Activated CD4-positive, alpha-beta T cell treated with anti-CD3 and anti-CD28 coated beads, Interleukin-2, amount 50 U/mL, for 4 hours (primary cell): ENCODE measurements at regions not wholly inside any gene's neighbourhood (a gene's known extent, or its start where the extent isn't known, plus 50 kb on each side); places are given as distances from the start of the nearest gene placed in this dataset.

ENCODE experiments used
- DNase-seq, 2 experiments: peaks; one replicate each; pipeline ENCODE4 v3.0.0-alpha.2; 2020

GRCh38 chr9:7287065-7287464 lies 512.5 kb downstream of the DMAC1 start:
- DNase-seq: no peak

- no peak for DNase-seq
These were observed 513.5 kb downstream of the DMAC1 start for GRCh38 chr9:7286101-7286500.

DNA sequence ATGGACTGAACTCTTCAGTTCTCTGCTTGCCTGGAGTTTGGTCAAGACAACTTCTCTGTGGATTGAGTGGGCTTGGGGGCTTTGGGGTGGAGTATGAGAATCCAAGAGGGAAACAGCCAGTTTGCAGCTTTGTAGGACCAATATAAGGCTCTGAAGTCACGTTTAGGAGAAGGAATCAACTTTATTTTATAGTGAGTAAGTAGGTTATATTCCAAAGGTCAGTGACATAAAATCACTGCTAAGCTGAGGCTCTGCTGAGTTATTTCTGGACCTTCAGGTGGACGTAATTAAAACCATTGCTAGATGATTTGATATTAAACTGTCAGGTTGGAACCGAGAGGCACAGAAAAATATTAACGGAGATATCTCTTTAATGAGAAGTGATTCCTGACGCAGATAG lies 514.4 kb downstream of the DMAC1 start:
- DNase-seq: no peak

DNA sequence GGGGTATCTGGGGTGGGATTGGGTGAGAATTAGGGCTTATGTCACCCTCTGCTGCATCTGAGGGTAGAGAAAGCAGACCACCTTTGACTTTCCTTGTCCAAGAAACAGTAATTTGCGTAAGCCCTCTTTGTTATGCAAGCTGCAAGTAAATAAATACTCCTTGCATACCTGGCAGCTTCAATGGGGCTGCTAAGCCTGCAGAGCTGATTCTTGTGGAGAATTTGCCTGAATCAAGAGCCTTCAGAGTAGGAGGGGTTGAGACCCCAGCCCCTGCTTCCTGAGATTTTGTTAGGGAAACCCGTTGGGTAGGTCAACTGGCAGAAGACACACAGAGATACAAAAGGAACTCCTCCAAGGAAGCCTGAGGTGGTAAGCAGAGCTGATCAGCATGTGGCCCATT lies 515.1 kb downstream of the DMAC1 start:
- no peak for DNase-seq

GRCh38 chr9:7284117-7284516 lies 515.5 kb downstream of the DMAC1 start:
- no peak for DNase-seq

DNA sequence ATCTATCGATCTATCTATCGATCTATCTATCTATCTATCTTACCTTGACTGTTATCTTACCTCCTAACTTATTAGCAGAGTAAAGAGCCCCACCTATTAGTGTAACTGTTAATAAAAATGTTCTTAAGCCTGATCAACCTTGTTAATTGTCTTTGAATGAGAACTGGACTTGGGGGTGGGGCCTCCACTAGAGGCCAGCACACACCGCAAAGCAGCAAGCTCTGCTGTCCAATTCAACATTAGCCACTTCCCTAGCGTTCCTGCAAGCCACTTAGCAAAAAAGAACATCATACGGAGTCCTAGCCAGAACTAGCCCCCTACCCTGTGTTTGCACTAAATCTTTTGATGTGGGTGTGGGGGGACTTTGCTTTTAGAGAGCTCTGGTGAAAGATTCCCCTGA lies 515.8 kb downstream of the KDM4C start:
- DNase-seq: no peak

DNA sequence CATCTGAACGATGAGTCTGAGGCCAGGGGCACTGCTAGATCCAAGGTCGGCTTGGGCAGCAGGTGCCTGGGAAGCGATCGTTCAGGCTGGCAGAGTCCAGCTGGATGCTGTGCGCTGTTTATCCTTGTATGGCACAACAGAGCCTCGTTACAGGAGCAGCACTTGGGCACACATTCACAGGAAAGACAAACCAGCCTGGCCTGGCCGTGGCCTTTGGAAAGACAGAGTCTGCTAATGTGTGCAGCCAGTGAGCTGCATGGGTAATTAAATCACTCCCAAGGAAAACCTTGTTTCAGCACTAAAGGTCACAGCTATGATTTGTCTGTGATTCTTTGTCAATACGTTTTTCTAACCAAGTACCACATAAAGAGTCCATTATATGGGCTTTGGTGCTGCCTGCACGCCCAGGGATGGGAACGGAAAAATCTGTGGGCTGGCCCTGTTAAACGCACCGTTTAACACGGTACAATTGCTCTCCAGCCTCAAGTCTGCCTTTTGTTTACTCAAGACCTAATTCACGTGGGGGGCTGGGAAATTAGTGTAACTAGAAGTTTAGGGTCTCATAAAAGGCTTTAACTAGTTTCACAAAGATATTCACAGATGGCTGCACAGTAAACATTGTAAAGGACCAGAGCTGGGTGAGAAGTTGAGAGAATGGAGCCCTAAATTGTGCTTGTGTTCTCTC lies 509.3 kb downstream of the KDM4C start:
- no peak for DNase-seq

- no peak for DNase-seq
These were observed 507.4 kb downstream of the KDM4C start for GRCh38 chr9:7265181-7265580.

DNA sequence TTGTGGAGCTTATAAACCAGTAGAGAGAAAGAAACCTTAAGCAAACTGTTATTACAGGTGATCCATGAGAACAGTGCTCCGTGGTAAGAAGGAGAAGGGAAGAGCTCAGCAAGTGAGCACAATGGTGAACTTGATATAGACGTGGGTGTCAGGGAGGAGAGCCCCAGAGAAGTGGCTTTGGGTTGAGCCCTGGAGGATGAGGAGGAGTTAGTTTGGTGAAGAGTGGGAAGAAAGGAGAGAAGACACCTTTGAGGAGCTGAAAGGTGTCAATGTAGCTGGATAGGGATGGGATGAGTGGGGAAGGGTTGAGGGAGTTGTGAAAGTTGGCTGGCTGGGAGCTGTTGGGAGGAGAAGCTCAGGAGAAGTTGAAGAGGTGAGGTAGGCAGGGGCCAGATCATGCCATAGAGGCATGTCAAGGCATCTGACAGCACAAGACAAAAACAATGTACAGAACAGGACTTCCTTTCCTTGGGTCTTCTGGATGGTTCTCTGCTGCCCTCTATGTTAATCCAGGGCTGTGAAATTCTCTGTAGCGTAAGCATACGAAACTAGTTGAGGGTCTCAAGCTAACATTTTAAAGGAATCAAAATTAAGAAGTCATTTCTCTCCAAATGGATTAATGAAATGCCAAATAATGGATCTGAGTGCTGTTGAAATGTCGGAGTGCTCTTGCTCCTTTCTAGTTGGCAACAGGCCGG lies 501.9 kb downstream of the KDM4C start:
- no peak for DNase-seq

- no peak for DNase-seq
These were observed 501.1 kb downstream of the KDM4C start for GRCh38 chr9:7258688-7259396.

GRCh38 chr9:7246917-7247522 lies 489.2 kb downstream of the KDM4C start:
- no peak for DNase-seq

GRCh38 chr9:7245976-7246580 lies 488.3 kb downstream of the KDM4C start:
- DNase-seq: no peak

DNA sequence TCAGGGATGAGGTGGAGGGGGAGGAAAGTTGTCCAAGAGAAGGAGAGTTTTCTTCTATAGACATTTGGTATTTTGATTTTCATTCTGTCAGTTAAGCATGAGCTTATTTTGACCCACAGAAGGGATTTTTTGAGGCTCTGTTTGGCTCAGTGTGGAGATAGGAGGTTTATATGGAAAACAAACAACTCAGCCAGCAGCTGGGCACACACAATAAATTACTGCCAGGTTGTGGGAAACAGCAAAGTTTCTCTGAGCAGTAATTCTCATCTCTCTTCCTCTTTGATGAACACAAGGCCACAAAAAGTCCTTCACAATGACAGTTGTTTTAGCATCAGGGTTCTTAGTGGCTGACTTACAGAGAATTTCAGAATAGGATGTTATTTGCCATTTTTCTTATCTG lies 486.1 kb downstream of the KDM4C start:
- DNase-seq: no peak

DNA sequence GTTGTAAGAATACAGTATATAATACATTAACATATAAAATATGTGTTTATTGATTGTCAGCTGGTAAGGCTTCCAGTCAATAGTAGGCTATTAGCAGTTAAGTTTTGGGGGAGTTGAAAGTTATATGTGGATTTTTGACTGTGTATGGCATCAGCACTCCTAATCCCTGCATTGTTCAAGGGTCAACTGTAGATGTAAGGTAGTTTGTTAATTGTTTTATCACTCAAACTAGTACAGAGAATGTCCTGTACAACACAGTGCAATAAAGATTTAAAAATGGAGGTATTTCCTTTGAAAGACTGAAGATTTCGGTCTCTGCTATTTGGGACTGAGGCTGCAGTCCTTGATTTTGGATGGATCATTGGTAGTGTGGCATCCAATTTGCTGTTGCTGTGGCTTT lies 484.4 kb downstream of the KDM4C start:
- DNase-seq: no peak

GRCh38 chr9:7241694-7242093 lies 483.9 kb downstream of the KDM4C start:
- DNase-seq: no peak

DNA sequence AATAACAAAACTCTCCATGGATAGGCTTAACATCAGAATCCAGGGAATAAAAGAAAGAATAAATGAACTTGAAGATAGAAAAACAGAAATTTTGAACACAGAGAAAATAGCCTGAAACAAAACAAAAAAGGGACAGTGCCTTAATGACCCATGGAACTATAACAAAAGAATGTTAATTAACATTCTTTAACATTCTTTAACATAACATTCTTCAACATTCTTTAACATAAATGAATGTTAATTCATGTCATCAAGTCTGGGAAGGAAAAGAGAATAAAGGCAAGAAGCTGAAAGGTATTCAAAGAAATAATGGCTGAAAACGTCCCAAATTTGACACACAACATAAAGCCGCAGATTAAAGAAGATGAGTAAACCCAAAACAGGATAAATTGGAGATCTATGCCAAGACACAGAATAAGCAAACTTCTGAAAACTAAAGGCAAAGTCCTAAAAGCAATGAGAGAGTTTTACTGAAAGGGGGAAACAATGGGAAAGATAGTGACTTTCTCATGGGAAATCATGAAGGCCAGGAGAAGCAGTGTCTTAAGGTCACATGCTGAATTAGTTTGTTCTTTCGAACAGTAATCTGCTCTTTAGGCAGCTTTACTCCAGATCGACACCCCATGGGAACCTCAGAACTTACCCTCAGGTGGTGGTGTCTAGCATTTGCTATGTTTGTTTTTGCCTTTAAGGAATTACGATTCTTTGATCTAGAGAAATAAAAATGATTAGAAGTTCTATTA lies 483.0 kb downstream of the KDM4C start:
- no peak for DNase-seq

GRCh38 chr9:7239708-7240107 lies 481.9 kb downstream of the KDM4C start:
- no peak for DNase-seq

DNA sequence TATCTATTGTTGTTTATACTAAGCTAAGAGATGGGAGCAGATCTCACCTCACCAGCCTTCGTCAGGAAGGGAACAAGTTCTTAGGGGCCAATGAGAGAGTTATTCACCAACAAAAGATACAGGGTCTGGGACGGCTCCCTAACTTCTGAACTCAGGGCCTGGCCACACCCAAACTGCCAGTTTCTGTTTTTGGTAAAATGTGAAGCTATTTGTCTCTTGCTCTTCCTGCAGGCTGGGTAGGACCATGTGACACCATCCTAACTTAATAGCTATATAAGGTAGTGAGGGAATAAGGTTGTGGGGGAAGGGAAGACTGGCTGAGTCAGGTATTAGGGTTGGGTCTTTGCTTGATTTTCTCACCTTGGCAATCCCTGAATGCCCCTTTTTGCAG lies 480.5 kb downstream of the KDM4C start:
- DNase-seq: no peak

- no peak for DNase-seq
These were observed 479.9 kb downstream of the KDM4C start for GRCh38 chr9:7237473-7238246.

DNA sequence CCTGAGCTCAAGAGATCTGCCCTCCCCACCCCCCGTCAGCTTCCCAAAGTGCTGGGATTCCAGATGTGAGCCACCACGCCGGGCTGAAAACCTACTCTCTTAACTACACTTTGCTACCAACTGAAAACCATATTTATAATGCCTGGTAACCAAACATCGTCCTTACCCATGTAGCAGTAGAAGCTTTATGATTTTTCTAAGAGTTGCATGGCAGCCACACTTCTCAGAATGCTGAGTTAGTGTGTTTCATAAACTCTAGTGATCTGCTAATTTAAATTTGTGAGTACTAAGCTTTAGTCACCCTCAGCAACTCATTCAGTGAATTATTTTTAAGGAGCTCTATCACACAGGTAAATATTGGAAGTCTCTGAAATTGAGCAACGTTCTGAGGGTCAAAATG lies 478.4 kb downstream of the KDM4C start:
- no peak for DNase-seq

DNA sequence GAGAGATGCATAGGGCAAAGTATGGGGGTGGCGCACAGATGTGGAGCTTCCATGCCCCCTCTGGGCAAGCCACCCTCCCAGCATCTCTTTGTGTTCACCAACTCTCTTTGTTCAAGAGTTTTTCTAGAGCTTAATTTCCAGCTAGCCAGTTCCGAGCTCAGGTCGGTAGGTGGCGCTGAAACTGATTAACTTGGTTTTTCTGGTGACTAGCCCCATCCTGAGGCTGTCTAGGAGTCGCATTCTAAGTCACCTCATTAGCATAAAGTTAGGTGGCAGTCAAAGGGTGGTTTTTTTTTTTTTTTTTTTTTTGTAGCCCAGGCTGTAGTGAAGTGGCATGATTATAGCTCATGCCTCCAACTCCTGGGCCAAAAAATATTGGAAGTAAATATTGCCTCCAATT lies 476.4 kb downstream of the KDM4C start:
- no peak for DNase-seq

GRCh38 chr9:7229571-7229970 lies 471.8 kb downstream of the KDM4C start:
- DNase-seq: no peak
